ENCODE measurements at regions not wholly inside any gene's neighbourhood (a gene's known extent, or its start where the extent isn't known, plus 50 kb on each side); places are given as distances from the start of the nearest gene placed in this dataset.
A peak's percentile ranks its signal among the peaks of the same experiment; 100 is the strongest.

DNA sequence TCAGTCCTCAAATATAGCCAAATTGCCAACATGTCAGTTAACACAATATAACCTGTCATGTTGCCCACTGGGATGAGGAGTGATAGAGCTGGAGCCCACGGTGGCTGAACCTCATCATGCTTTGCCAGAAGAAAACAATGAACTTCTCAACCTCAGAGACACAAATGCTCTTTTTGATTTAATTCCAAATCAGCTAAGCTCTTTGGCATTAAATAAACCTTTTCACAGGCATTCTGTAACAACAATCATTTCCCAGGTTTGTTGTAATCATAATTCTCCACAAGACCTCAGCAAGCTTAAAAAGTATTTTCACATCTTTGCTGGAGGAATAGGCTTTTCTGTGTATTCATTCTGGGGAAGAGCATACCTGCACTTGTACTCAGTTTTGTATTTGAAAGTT is 830.9 kb downstream of the MAT2B start:
- FAIRE-seq: no peak

DNA sequence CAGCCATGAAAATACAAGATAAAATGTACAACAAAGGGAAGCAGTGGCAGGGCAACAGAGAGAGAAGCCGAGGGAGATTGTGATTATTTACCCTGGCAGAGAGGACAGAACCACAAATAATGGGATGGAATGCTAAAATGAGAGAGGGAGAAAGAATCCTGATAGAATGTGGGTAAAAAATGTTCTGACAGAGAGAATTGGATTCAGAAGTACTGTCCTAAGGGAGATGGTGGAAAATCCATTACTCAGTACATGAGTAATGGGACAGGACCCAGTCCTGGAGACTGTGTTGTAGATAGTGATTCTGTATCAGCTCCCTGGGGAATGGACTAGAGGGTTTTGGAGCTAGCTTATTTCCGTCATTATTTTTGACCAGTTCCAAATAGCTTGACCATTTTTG is 831.5 kb downstream of the MAT2B start:
- H3K27ac ChIP-seq (ENCODE audit: control insufficient read depth, insufficient read depth, low read length): no peak overlapping the region
- no peaks in the 10 kb centered on the region for H3K36me3 ChIP-seq (ENCODE audit: control insufficient read depth in 2 of 2, extremely low read depth in 1 of 2, insufficient read depth in 2 of 2, low read length in 2 of 2)
- no peaks in the 10 kb centered on the region for H3K79me2 ChIP-seq (ENCODE audit: control insufficient read depth, insufficient read depth, low read length)
- DNase-seq (ENCODE audit: low read depth, low spot score): no peak
- TF ChIP-seq CTCF (optimal IDR thresholded peaks at IDR 0.05 in 1 of 3, IDR thresholded peaks at IDR 0.05 in 1 of 3, conservative IDR thresholded peaks at IDR 0.05 in 1 of 3; ENCODE audit: extremely low read depth in 1 of 3, insufficient read depth in 2 of 3, low read length in 3 of 3) (no peak), EZH2 (IDR thresholded peaks at IDR 0.05; ENCODE audit: low read length) (no peak)
- H3K9ac ChIP-seq (ENCODE audit: control insufficient read depth, extremely low read depth, insufficient read depth, low read length): no peak overlapping the region
- H3K27me3 ChIP-seq (ENCODE audit: control insufficient read depth, extremely low read depth, insufficient read depth, low read length): no peaks in the 10 kb centered on the region
- H3K4me1 ChIP-seq (ENCODE audit: control insufficient read depth, extremely low read depth, insufficient read depth, low read length): peaks cover 3% of the 10 kb centered on the region
- H3K9me1 ChIP-seq (ENCODE audit: control insufficient read depth, extremely low read depth, insufficient read depth, low read length): no peaks in the 10 kb centered on the region
- no peak overlapping the region for H3K4me3 ChIP-seq (ENCODE audit: control insufficient read depth in 2 of 3, extremely low read depth in 1 of 3, insufficient read depth in 2 of 3, low read depth in 1 of 3, low read length in 3 of 3)
- no peak overlapping the region for H3K4me2 ChIP-seq (ENCODE audit: control insufficient read depth, extremely low read depth, insufficient read depth, low read depth, low read length)
- no peaks in the 10 kb centered on the region for H3K9me3 ChIP-seq (ENCODE audit: control insufficient read depth, low read depth, low read length)
- no peak for FAIRE-seq
- H2AFZ ChIP-seq (ENCODE audit: control insufficient read depth, low read length): no peak overlapping the region
- no peaks in the 10 kb centered on the region for H4K20me1 ChIP-seq (ENCODE audit: control insufficient read depth, extremely low read depth, insufficient read depth, low read length)
- dilution Hi-C loops (cut with MboI; ENCODE audit: extremely low pct_ligation_motif_present, low sequenced_read_pairs): no loop called here

More for the DNA sequence above, 830.9 kb downstream of the MAT2B start:
- Histone ChIP-seq H3K4me2 (ENCODE audit: control insufficient read depth, extremely low read depth, insufficient read depth, low read depth, low read length) (no peak overlapping the region), H3K36me3 (ENCODE audit: control insufficient read depth in 2 of 2, extremely low read depth in 1 of 2, insufficient read depth in 2 of 2, low read length in 2 of 2) (no peaks in the 10 kb centered on the region), H3K4me3 (ENCODE audit: control insufficient read depth in 2 of 3, extremely low read depth in 1 of 3, insufficient read depth in 2 of 3, low read depth in 1 of 3, low read length in 3 of 3) (no peak overlapping the region), H3K4me1 (ENCODE audit: control insufficient read depth, extremely low read depth, insufficient read depth, low read length) (peaks cover 3% of the 10 kb centered on the region), H3K79me2 (ENCODE audit: control insufficient read depth, insufficient read depth, low read length) (no peaks in the 10 kb centered on the region), H3K9ac (ENCODE audit: control insufficient read depth, extremely low read depth, insufficient read depth, low read length) (no peak overlapping the region), H2AFZ (ENCODE audit: control insufficient read depth, low read length) (no peak overlapping the region), H4K20me1 (ENCODE audit: control insufficient read depth, extremely low read depth, insufficient read depth, low read length) (no peaks in the 10 kb centered on the region), H3K27me3 (ENCODE audit: control insufficient read depth, extremely low read depth, insufficient read depth, low read length) (no peaks in the 10 kb centered on the region), H3K27ac (ENCODE audit: control insufficient read depth, insufficient read depth, low read length) (peak overlapping the region; percentile 19), H3K9me3 (ENCODE audit: control insufficient read depth, low read depth, low read length) (no peaks in the 10 kb centered on the region), H3K9me1 (ENCODE audit: control insufficient read depth, extremely low read depth, insufficient read depth, low read length) (no peaks in the 10 kb centered on the region)
- DNase-seq (ENCODE audit: low read depth, low spot score): no peak
- dilution Hi-C loops (cut with MboI; ENCODE audit: extremely low pct_ligation_motif_present, low sequenced_read_pairs): no loop called here
- no peak for TF ChIP-seq CTCF (optimal IDR thresholded peaks at IDR 0.05 in 1 of 3, IDR thresholded peaks at IDR 0.05 in 1 of 3, conservative IDR thresholded peaks at IDR 0.05 in 1 of 3; ENCODE audit: extremely low read depth in 1 of 3, insufficient read depth in 2 of 3, low read length in 3 of 3)
- TF ChIP-seq EZH2 (IDR thresholded peaks at IDR 0.05; ENCODE audit: low read length): no peak

All from keratinocyte (primary cell).